H1 (cell line): ENCODE measurements at regions not wholly inside any gene's neighbourhood (a gene's known extent, or its start where the extent isn't known, plus 50 kb on each side); places are given as distances from the start of the nearest gene placed in this dataset.

Experiments used
- CREB1 ChIP-seq: IDR thresholded peaks from 2 replicates; pipeline ENCODE4 v1.6.1; 2012; ENCODE audit warnings: inconsistent platforms
- CTCF ChIP-seq, 3 experiments: IDR thresholded peaks; 1 replicate in 2 of 3; 2 replicates in 1 of 3; pipeline versions ENCODE4 v1.5.1 to v1.6.1; 2011; ENCODE audit warnings: low read length in 3 of 3, mild to moderate bottlenecking in 3 of 3, inconsistent platforms in 2 of 3, low read depth in 1 of 3, moderate library complexity in 1 of 3; ENCODE audit not compliant: insufficient read depth in 1 of 3; ENCODE audit errors: control extremely low read depth in 1 of 3
- GABPA ChIP-seq: IDR thresholded peaks from 2 replicates; pipeline ENCODE4 v1.6.1; 2011; ENCODE audit warnings: mild to moderate bottlenecking, low read length, moderate library complexity, borderline replicate concordance; ENCODE audit not compliant: insufficient read depth

- TF ChIP-seq CREB1 (no peak), GABPA (no peak), CTCF (IDR thresholded peaks at IDR 0.05; ENCODE audit: control extremely low read depth in 1 of 3, insufficient read depth in 1 of 3, low read depth in 1 of 3, low read length in 3 of 3) (no peak)
Observed at GRCh38 chr4:127047930-127048329, 584.8 kb upstream of the INTU start.
